GM10266 (cell line): ENCODE measurements at regions not wholly inside any gene's neighbourhood (a gene's known extent, or its start where the extent isn't known, plus 50 kb on each side); places are given as distances from the start of the nearest gene placed in this dataset.

Experiments used
- DNase-seq: peaks from one replicate; pipeline ENCODE4 v3.0.0; 2012; ENCODE audit errors: extremely low spot score
- TF ChIP-seq, protein P1 (sequence below): IDR thresholded peaks from 2 replicates; pipeline ENCODE4 v1.5.1; 2012; ENCODE audit warnings: mild to moderate bottlenecking, low read depth; ENCODE audit not compliant: control insufficient read depth, insufficient read depth; ENCODE audit errors: missing control alignments

DNA sequence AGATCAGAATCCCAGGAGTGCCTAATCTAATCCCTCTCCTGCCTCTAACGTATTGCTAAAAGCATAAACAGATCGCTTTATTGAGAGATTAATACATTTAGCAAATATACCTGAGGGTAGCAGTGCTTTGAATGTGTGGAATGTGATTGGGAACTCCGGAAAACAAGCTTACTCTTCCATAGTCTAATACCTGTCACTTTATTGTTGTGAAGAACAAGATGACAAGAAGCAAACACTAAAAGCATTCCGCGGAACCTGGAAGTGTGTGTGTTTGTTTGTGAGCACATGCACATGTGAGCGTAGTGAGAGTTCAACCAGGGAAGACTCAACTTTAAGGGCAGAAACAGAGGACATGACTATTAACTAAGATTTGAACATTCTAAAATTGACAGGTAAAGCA lies 265.0 kb upstream of the GJE1 start:
- DNase-seq, result no peak
- TF ChIP-seq, protein P1, sequence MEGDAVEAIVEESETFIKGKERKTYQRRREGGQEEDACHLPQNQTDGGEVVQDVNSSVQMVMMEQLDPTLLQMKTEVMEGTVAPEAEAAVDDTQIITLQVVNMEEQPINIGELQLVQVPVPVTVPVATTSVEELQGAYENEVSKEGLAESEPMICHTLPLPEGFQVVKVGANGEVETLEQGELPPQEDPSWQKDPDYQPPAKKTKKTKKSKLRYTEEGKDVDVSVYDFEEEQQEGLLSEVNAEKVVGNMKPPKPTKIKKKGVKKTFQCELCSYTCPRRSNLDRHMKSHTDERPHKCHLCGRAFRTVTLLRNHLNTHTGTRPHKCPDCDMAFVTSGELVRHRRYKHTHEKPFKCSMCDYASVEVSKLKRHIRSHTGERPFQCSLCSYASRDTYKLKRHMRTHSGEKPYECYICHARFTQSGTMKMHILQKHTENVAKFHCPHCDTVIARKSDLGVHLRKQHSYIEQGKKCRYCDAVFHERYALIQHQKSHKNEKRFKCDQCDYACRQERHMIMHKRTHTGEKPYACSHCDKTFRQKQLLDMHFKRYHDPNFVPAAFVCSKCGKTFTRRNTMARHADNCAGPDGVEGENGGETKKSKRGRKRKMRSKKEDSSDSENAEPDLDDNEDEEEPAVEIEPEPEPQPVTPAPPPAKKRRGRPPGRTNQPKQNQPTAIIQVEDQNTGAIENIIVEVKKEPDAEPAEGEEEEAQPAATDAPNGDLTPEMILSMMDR, result no peak

DNA sequence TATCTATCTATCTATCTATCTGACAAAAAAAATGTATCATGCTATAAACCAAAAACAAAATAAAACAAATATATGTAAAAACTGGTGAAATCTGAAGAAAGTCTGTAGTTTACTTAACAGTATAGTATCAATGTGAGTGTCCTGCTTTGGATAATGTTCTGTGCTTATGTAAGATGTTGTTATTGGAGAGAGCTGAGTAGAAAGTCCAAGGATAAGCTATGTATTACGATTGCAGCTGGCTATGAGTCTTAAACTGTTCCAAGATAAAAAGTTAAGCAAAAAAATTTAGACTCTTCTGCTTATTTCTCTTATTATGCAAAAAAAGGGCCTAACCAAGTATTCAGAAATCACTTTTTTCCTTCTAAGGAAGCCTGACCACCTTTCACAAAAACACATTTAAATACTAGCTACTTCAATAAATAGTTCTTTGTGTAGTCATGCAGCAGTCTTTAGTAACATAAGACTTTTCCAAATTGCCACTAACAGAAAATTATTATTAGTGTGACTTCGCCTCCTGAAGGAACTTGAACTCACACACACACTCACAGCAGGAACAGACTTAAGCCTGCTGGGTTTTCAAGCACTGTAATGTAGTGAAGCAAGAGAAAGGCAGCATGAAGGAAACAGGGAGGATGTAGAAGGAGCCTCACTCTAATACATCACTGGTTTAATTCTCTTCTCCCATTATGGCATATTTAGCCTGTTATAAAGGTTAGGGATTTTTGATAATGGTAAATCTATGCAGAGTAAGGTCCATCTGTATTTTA lies 265.8 kb upstream of the GJE1 start:
- TF ChIP-seq, protein P1, result no peak
- DNase-seq, result no peak

DNA sequence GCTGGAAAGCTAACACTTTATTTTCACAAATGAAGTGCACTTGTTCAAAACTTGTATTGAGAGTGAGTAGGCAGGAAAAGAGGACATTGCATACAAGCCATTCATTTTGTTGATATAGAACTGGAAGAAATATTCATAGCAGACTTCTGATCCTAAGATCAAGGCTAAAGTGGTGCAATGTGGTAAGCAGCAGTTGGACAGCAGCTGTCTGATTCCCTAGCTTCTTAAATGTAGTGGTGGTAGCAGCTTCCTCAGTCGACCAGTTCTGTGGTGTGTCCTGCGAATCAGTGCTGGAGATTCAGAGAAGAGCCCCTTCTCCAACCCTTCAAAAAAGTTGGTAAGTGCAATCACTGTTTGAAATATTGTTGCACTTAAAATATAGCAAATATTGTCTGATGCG lies 281.7 kb upstream of the GJE1 start:
- DNase-seq, result no peak
- TF ChIP-seq, protein P1, result no peak

DNA sequence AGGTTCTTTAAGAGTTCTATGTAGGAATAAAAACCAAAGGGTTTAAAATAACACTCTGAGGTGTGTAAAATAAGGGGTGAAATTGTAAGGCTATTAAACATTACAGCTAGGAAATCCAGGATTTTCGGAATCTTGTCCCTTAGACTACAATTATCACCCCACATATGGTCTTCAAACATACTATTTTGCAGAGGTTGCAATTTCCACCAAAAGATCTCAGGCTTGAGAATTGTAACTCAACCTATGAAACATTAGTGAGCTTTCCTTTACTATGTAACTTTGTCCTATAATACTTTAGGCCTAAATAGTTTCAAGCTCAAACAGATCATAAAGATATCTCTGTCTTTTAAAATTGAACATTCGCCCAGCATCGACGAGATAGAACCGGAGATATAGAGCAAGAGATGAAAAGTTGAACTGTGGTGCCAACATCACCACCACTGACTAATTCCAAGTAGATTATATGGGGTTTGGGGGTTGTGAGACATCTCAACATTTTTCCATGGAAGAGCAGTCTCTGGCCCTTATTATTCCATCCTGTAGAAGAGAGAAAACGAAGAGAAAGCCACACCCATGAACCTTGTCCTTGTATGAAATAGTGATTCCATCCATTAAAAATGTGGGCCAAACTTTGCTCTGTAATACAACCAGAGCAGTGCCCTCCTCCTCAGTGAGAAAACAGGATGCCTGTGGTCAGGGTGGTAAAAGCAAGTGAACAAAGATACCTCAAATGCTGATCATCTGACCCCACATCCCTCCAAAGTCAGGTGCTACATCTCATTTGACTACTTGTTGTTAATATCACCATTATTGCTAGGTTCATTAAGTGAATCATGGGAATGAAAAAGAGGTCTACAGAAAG lies 284.5 kb upstream of the GJE1 start:
- DNase-seq, result no peak
- TF ChIP-seq, protein P1, result no peak

DNA sequence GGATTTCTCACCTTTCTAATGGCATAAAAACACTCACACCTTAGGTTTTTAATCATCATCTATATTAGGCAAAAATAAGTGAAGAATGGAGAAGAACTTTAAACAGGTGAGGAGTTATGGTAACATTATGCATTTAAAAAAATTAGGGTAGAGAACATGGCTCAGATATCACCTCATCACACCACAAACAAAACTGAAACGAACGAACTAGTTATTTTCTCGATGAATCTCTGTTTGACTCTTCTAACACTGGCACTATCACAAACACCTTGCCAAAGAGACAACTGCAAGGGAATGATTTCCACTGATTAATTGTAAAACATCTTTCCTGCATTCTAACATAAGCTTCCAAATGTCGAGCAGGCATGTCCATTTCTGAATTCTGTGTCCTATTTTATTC lies 286.1 kb upstream of the GJE1 start:
- TF ChIP-seq, protein P1, result no peak
- DNase-seq, result no peak

DNA sequence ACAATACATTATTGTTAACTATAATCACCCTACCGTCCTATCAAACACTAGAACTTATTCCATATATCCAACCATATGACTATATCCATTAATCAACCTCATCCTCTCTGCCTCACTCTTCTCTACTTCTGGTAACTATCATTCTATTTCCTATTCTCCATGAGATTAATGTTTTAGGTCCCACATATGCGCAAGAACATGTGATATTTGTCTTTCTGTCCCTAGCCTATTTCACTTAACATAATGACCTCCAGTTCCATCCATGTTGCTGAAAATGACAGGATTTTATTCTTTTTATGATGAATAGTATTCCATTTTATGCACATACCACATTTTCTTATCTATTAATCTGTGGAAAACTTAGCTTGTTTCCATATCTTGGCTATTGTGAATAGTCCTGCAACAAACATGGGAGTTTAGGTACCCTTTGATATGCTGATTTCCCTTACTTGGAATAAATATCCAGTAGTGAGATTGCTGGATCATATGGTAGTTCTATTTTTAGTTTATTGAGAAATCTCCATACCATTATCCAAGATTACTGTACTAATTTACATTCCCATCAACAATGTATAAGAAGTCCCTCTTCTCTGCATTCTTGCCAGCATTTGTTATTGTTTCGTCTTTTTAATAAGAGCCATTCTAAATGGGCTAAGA lies 289.4 kb upstream of the GJE1 start:
- TF ChIP-seq, protein P1, result no peak
- DNase-seq, result no peak
